GM18909 (cell line): ENCODE measurements at regions not wholly inside any gene's neighbourhood (a gene's known extent, or its start where the extent isn't known, plus 50 kb on each side); places are given as distances from the start of the nearest gene placed in this dataset.
"Not testable (repeated sequence)": the region's sequence is repeated elsewhere in the genome, so short reads cannot be mapped to it uniquely, and the experiment has no call there.

Source experiments
- ATAC-seq: cut with Tn5 transposase; IDR thresholded peaks from one replicate; pipeline ENCODE4 v1.9.1; 2021; ENCODE audit warnings: mild to moderate bottlenecking; ENCODE audit not compliant: unreplicated experiment, poor library complexity

GRCh38 chr16:61045931-61046330, 990.3 kb downstream of the CDH8 start:
- no peak for ATAC-seq

- no peak for ATAC-seq
These were observed 993.5 kb downstream of the CDH8 start for GRCh38 chr16:61042737-61043136.

GRCh38 chr16:61030616-61031015, 1005.6 kb downstream of the CDH8 start:
- ATAC-seq = no peak

GRCh38 chr16:61024180-61024900, 1011.9 kb downstream of the CDH8 start:
- ATAC-seq = no peak

- ATAC-seq = no peak
These were observed 1021.4 kb downstream of the CDH8 start for GRCh38 chr16:61014869-61015268.

GRCh38 chr16:61007694-61008093, 1028.5 kb downstream of the CDH8 start:
- no peak for ATAC-seq

GRCh38 chr16:61005952-61006351, 1030.3 kb downstream of the CDH8 start:
- no peak for ATAC-seq

- no peak for ATAC-seq
These were observed 1033.6 kb downstream of the CDH8 start for GRCh38 chr16:61002479-61003204.

GRCh38 chr16:60991886-60992285, 1044.4 kb downstream of the CDH8 start:
- no peak for ATAC-seq

- no peak for ATAC-seq
These were observed 1046.6 kb downstream of the CDH8 start for GRCh38 chr16:60989592-60989991.

GRCh38 chr16:60979119-60979518, 1057.1 kb downstream of the CDH8 start:
- ATAC-seq = no peak

- ATAC-seq = no peak
These were observed 1086.4 kb downstream of the CDH8 start for GRCh38 chr16:60949800-60950199.

- no peak for ATAC-seq
These were observed 1091.0 kb downstream of the CDH8 start for GRCh38 chr16:60945225-60945624.

- not testable (repeated sequence) for ATAC-seq
These were observed 1100.0 kb downstream of the CDH8 start for GRCh38 chr16:60936189-60936588.

GRCh38 chr16:60932600-60932999, 1103.6 kb downstream of the CDH8 start:
- ATAC-seq = no peak

- ATAC-seq = no peak
These were observed 1105.9 kb downstream of the CDH8 start for GRCh38 chr16:60930291-60930690.

- no peak for ATAC-seq
These were observed 1113.3 kb downstream of the CDH8 start for GRCh38 chr16:60922920-60923319.

- no peak for ATAC-seq
These were observed 1121.9 kb downstream of the CDH8 start for GRCh38 chr16:60914334-60914733.

- no peak for ATAC-seq
These were observed 1128.6 kb downstream of the CDH8 start for GRCh38 chr16:60907645-60908044.

- no peak for ATAC-seq
These were observed 1130.4 kb downstream of the CDH8 start for GRCh38 chr16:60905811-60906210.

- no peak for ATAC-seq
These were observed 1134.1 kb downstream of the CDH8 start for GRCh38 chr16:60902114-60902513.

- no peak for ATAC-seq
These were observed 1153.4 kb downstream of the CDH8 start for GRCh38 chr16:60882816-60883215.
